Neural progenitor cell (in vitro differentiated cells): ENCODE measurements at regions not wholly inside any gene's neighbourhood (a gene's known extent, or its start where the extent isn't known, plus 50 kb on each side); places are given as distances from the start of the nearest gene placed in this dataset.
"Not testable (repeated sequence)": the region's sequence is repeated elsewhere in the genome, so short reads cannot be mapped to it uniquely, and the experiment has no call there.

ENCODE experiments used
- DNase-seq: peaks from one replicate; pipeline ENCODE4 v3.0.0-alpha.2; 2016; ENCODE audit warnings: low spot score
- H2AFZ ChIP-seq: fragments of 200-600 bp; sonication (generic); replicated peaks from 2 replicates; pipeline ENCODE4 v1.6.1; 2016; ENCODE audit warnings: antibody characterized with exemption
- H3F3A ChIP-seq: fragments of 200-600 bp; sonication (generic); 2 replicates; pipeline ENCODE4 v1.6.1; 2016; ENCODE audit warnings: antibody characterized with exemption, low read depth
- H3K27ac ChIP-seq: fragments of 200-600 bp; sonication (generic); 2 replicates; pipeline ENCODE4 v1.5.1; 2016; ENCODE audit warnings: mild to moderate bottlenecking
- H3K27me3 ChIP-seq: fragments of 200-600 bp; sonication (generic); 2 replicates; pipeline ENCODE4 v1.6.1; 2016; ENCODE audit warnings: mild to moderate bottlenecking, moderate library complexity
- H3K36me3 ChIP-seq: fragments of 200-600 bp; sonication (generic); 2 replicates; pipeline ENCODE4 v1.5.1; 2016
- H3K4me1 ChIP-seq: fragments of 200-600 bp; sonication (generic); 2 replicates; pipeline ENCODE4 v1.6.1; 2016; ENCODE audit warnings: mixed run types
- H3K4me2 ChIP-seq: fragments of 200-600 bp; sonication (generic); 2 replicates; pipeline ENCODE4 v1.6.1; 2016
- H3K4me3 ChIP-seq: fragments of 200-600 bp; sonication (generic); 2 replicates; pipeline ENCODE4 v1.5.1; 2016
- H3K79me2 ChIP-seq: fragments of 200-600 bp; sonication (generic); 2 replicates; pipeline ENCODE4 v1.6.1; 2016; ENCODE audit warnings: low read depth
- H3K9ac ChIP-seq: fragments of 200-600 bp; sonication (generic); 2 replicates; pipeline ENCODE4 v1.6.1; 2016
- H3K9me3 ChIP-seq: fragments of 200-600 bp; sonication (generic); 2 replicates; pipeline ENCODE4 v1.5.1; 2016; ENCODE audit warnings: low read depth
- H4K20me1 ChIP-seq: fragments of 200-600 bp; sonication (generic); 2 replicates; pipeline ENCODE4 v1.6.1; 2016; ENCODE audit warnings: low read depth
- H3K27ac Mint-ChIP-seq: 3 replicates; pipeline ENCODE4 v1.8.0; 2021; ENCODE audit warnings: mixed read lengths
- H3K27me3 Mint-ChIP-seq: 2 replicates; pipeline ENCODE4 v1.8.0; 2022; ENCODE audit warnings: low read depth, mild to moderate bottlenecking, inconsistent platforms, moderate library complexity, mixed read lengths; ENCODE audit not compliant: insufficient read depth
- H3K36me3 Mint-ChIP-seq: 3 replicates; pipeline ENCODE4 v1.8.0; 2021; ENCODE audit warnings: mixed read lengths
- H3K4me1 Mint-ChIP-seq: 3 replicates; pipeline ENCODE4 v1.8.0; 2021; ENCODE audit warnings: mixed read lengths
- H3K4me3 Mint-ChIP-seq: 3 replicates; pipeline ENCODE4 v1.8.0; 2021; ENCODE audit warnings: mild to moderate bottlenecking, moderate library complexity, mixed read lengths
- H3K9me3 Mint-ChIP-seq: 3 replicates; pipeline ENCODE4 v1.8.0; 2020; ENCODE audit warnings: mixed read lengths
- EZH2 ChIP-seq: fragments of 200-600 bp; sonication (generic); IDR thresholded peaks from 2 replicates; pipeline ENCODE4 v1.6.1; 2017; ENCODE audit warnings: antibody characterized with exemption, mild to moderate bottlenecking, moderate library complexity
- EZH2phosphoT487 ChIP-seq: fragments of 200-600 bp; sonication (generic); IDR thresholded peaks from 2 replicates; pipeline ENCODE4 v1.6.1; 2017; ENCODE audit warnings: antibody characterized with exemption
- TF ChIP-seq, protein P1 (sequence below): fragments of 200-600 bp; sonication (generic); IDR thresholded peaks from 2 replicates; pipeline ENCODE4 v1.5.1; 2017; ENCODE audit warnings: antibody characterized with exemption, mild to moderate bottlenecking

DNA sequence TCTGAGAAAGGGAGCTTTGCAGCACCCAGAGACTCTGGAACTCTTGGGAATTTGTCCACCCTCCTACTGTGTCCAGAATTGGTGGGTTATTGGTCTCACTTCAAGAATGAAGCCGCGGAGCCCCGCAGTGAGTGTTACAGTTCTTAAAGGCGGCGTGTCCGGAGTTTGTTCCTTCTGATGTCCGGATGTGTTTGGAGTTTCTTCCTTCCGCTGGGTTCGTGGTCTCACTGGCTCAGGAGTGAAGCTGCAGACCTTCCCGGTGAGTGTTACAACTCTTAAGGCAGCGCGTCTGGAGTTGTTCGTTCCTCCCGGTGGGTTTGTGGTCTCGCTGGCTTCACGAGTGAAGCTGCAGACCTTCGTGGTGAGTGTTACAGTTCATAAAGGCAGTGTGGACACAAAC, 824.7 kb downstream of the LRRTM4 start:
- not testable (repeated sequence) for H3K27me3 ChIP-seq, DNase-seq, H3K36me3 ChIP-seq, H3K9ac ChIP-seq, H3K4me1 ChIP-seq, H3K9me3 ChIP-seq, H3K4me2 ChIP-seq, H3K9me3 Mint-ChIP-seq, H2AFZ ChIP-seq, H3K27ac ChIP-seq, H4K20me1 ChIP-seq, H3K4me3 ChIP-seq, H3K4me1 Mint-ChIP-seq, H3K4me3 Mint-ChIP-seq, H3K79me2 ChIP-seq, H3K27me3 Mint-ChIP-seq, H3K36me3 Mint-ChIP-seq, H3F3A ChIP-seq
- peak overlapping the region; percentile 58 for H3K27ac Mint-ChIP-seq

- H3K9me3 ChIP-seq, result no peaks in the 10 kb centered on the region
- Mint-ChIP-seq H3K27me3 (peaks cover 3% of the 10 kb centered on the region), H3K36me3 (no peaks in the 10 kb centered on the region), H3K4me1 (peaks cover 3% of the 10 kb centered on the region), H3K4me3 (no peak overlapping the region), H3K27ac (no peak overlapping the region), H3K9me3 (no peaks in the 10 kb centered on the region)
- H3K9ac ChIP-seq, result no peak overlapping the region
- no peaks in the 10 kb centered on the region for H3F3A ChIP-seq
- no peaks in the 10 kb centered on the region for H3K27me3 ChIP-seq
- no peak overlapping the region for H3K4me2 ChIP-seq
- TF ChIP-seq, protein P1, sequence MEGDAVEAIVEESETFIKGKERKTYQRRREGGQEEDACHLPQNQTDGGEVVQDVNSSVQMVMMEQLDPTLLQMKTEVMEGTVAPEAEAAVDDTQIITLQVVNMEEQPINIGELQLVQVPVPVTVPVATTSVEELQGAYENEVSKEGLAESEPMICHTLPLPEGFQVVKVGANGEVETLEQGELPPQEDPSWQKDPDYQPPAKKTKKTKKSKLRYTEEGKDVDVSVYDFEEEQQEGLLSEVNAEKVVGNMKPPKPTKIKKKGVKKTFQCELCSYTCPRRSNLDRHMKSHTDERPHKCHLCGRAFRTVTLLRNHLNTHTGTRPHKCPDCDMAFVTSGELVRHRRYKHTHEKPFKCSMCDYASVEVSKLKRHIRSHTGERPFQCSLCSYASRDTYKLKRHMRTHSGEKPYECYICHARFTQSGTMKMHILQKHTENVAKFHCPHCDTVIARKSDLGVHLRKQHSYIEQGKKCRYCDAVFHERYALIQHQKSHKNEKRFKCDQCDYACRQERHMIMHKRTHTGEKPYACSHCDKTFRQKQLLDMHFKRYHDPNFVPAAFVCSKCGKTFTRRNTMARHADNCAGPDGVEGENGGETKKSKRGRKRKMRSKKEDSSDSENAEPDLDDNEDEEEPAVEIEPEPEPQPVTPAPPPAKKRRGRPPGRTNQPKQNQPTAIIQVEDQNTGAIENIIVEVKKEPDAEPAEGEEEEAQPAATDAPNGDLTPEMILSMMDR, result no peak
- TF ChIP-seq EZH2 (no peak), EZH2phosphoT487 (no peak)
- H3K36me3 ChIP-seq, result no peaks in the 10 kb centered on the region
- H3K27ac ChIP-seq, result no peak overlapping the region
- H2AFZ ChIP-seq, result peak overlapping the region; percentile 90
- H3K4me1 ChIP-seq, result no peaks in the 10 kb centered on the region
- no peaks in the 10 kb centered on the region for H3K79me2 ChIP-seq
- no peak for DNase-seq
- no peaks in the 10 kb centered on the region for H4K20me1 ChIP-seq
- no peak overlapping the region for H3K4me3 ChIP-seq
These were observed 829.3 kb downstream of the LRRTM4 start for GRCh38 chr2:76692908-76693307.

GRCh38 chr2:76688732-76689131, 833.4 kb downstream of the LRRTM4 start:
- Mint-ChIP-seq H3K27me3 (no peaks in the 10 kb centered on the region), H3K4me1 (peaks cover 3% of the 10 kb centered on the region), H3K27ac (no peak overlapping the region), H3K9me3 (no peaks in the 10 kb centered on the region), H3K36me3 (no peaks in the 10 kb centered on the region), H3K4me3 (no peak overlapping the region)
- Histone ChIP-seq H3K9ac (no peak overlapping the region), H3K4me1 (no peaks in the 10 kb centered on the region), H3K4me3 (no peak overlapping the region), H3K36me3 (no peaks in the 10 kb centered on the region), H3K27ac (no peak overlapping the region), H3K4me2 (no peak overlapping the region), H4K20me1 (no peaks in the 10 kb centered on the region), H3K9me3 (no peaks in the 10 kb centered on the region), H2AFZ (no peak overlapping the region), H3K27me3 (no peaks in the 10 kb centered on the region), H3K79me2 (no peaks in the 10 kb centered on the region), H3F3A (no peaks in the 10 kb centered on the region)
- TF ChIP-seq, protein P1, result no peak
- TF ChIP-seq EZH2 (no peak), EZH2phosphoT487 (no peak)
- no peak for DNase-seq

DNA sequence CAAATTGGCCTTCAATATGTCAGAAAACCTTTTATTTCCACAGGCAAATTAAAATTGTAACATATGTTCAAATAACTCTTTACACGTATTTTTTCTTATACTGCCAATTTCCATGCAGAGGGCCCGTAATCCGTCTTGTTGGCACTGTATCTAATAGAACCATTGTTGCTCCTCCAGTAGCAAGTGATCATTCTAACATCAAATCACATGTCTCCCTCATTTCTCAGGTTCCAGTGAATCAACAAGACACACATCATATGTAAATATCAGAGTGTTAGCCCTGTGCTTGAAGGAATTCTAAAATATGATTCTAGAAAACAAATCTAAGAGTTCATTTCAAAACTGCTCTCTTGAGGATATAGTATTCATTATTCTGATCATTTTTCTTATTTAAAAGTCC, 834.3 kb downstream of the LRRTM4 start:
- Histone ChIP-seq H3K4me1 (no peaks in the 10 kb centered on the region), H3K36me3 (no peaks in the 10 kb centered on the region), H3K4me2 (no peak overlapping the region), H2AFZ (no peak overlapping the region), H3K79me2 (no peaks in the 10 kb centered on the region), H3K9me3 (no peaks in the 10 kb centered on the region), H3K27me3 (no peaks in the 10 kb centered on the region), H3K4me3 (no peak overlapping the region), H3F3A (no peaks in the 10 kb centered on the region), H3K27ac (no peak overlapping the region), H4K20me1 (no peaks in the 10 kb centered on the region), H3K9ac (no peak overlapping the region)
- Mint-ChIP-seq H3K36me3 (no peaks in the 10 kb centered on the region), H3K27ac (no peak overlapping the region), H3K27me3 (no peaks in the 10 kb centered on the region), H3K4me3 (no peak overlapping the region), H3K4me1 (peaks cover 3% of the 10 kb centered on the region), H3K9me3 (no peaks in the 10 kb centered on the region)
- DNase-seq, result no peak
- TF ChIP-seq EZH2, result no peak
- TF ChIP-seq EZH2phosphoT487, result no peak
- TF ChIP-seq, protein P1, result no peak
